Ectodermal cell (in vitro differentiated cells): ENCODE measurements at regions not wholly inside any gene's neighbourhood (a gene's known extent, or its start where the extent isn't known, plus 50 kb on each side); places are given as distances from the start of the nearest gene placed in this dataset.

Source experiments
- H3K27ac ChIP-seq: 2 replicates; pipeline ENCODE4 v1.7.0; 2013; ENCODE audit warnings: mild to moderate bottlenecking, low read depth, low read length; ENCODE audit not compliant: insufficient read depth, poor library complexity, severe bottlenecking
- H3K27me3 ChIP-seq: 2 replicates; pipeline ENCODE4 v1.7.0; 2013; ENCODE audit warnings: mild to moderate bottlenecking, low read length; ENCODE audit not compliant: insufficient read depth, control insufficient read depth, poor library complexity, severe bottlenecking
- H3K36me3 ChIP-seq: one replicate; pipeline ENCODE4 v1.7.0; 2013; ENCODE audit warnings: low read length; ENCODE audit not compliant: control insufficient read depth, insufficient read depth
- H3K4me1 ChIP-seq: one replicate; pipeline ENCODE4 v1.7.0; 2013; ENCODE audit warnings: low read length; ENCODE audit not compliant: control insufficient read depth, insufficient read depth
- H3K4me3 ChIP-seq: 2 replicates; pipeline ENCODE4 v1.7.0; 2013; ENCODE audit warnings: low read depth, low read length, control low read depth; ENCODE audit not compliant: insufficient read depth
- H3K9me3 ChIP-seq: 2 replicates; pipeline ENCODE4 v1.7.0; 2013; ENCODE audit warnings: mild to moderate bottlenecking, low read length, moderate library complexity; ENCODE audit not compliant: control insufficient read depth
- WGBS, 2 experiments: methylation state at CpG; one replicate each; pipeline ENCODE4 v1.1.7; 2013; ENCODE audit warnings: missing lambda C conversion rate in 2 of 2; 5-methylcytosine and 5-hydroxymethylcytosine counted together

GRCh38 chr11:123250892-123251656, 56.0 kb upstream of the CLMP start:
- Histone ChIP-seq H3K4me1 (peaks cover 8% of the 10 kb centered on the region), H3K9me3 (no peaks in the 10 kb centered on the region), H3K4me3 (no peak overlapping the region), H3K36me3 (no peaks in the 10 kb centered on the region), H3K27ac (no peak overlapping the region), H3K27me3 (no peaks in the 10 kb centered on the region)
- WGBS, 2 experiments, result 92 to 96% methylated on average over 11 of the region's 11 CpGs

DNA sequence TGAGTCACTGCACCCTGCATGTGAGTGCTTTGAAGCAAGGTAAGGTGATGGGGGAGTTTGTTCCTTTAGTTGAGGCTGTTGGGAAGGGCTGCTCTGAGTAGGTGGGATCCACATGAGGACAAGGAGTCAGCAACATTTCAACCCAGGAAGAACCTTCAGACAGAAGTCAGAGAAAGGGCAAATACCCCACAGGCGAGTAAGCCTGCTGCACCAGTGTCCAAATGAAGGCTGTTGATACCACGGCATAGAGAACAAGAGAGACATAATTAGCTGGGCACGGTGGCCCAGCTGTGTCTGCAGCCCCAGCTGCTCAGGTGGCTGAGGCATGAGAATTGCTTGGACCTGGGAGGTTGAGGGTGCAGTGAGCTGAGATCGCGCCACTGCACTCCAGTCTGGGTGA, 54.3 kb upstream of the CLMP start:
- Histone ChIP-seq H3K9me3 (no peaks in the 10 kb centered on the region), H3K4me3 (no peak overlapping the region), H3K4me1 (no peaks in the 10 kb centered on the region), H3K36me3 (no peaks in the 10 kb centered on the region), H3K27me3 (no peaks in the 10 kb centered on the region), H3K27ac (no peak overlapping the region)
- 88 to 92% methylated on average over 5 of the region's 5 CpGs for WGBS, 2 experiments

- no peaks in the 10 kb centered on the region for H3K36me3 ChIP-seq
- whole genome bisulfite sequencing, 2 experiments, result 74 to 79% methylated on average over 6 of the region's 6 CpGs
- H3K27ac ChIP-seq, result no peak overlapping the region
- H3K9me3 ChIP-seq, result no peaks in the 10 kb centered on the region
- no peaks in the 10 kb centered on the region for H3K4me1 ChIP-seq
- no peak overlapping the region for H3K4me3 ChIP-seq
- no peaks in the 10 kb centered on the region for H3K27me3 ChIP-seq
Measured at GRCh38 chr11:123247813-123248379, 52.8 kb upstream of the CLMP start.

- Histone ChIP-seq H3K4me3 (no peak overlapping the region), H3K4me1 (no peaks in the 10 kb centered on the region), H3K9me3 (no peaks in the 10 kb centered on the region), H3K27me3 (no peaks in the 10 kb centered on the region), H3K36me3 (no peaks in the 10 kb centered on the region), H3K27ac (no peak overlapping the region)
- WGBS, 2 experiments, result 41 to 56% methylated on average over 2 to 3 of the region's 3 CpGs
Measured at GRCh38 chr11:123247496-123247799, 52.4 kb upstream of the CLMP start.

- H3K4me1 ChIP-seq, result no peaks in the 10 kb centered on the region
- H3K36me3 ChIP-seq, result no peaks in the 10 kb centered on the region
- no peaks in the 10 kb centered on the region for H3K27me3 ChIP-seq
- WGBS, 2 experiments, result 18% methylated on average over 13 of the region's 13 CpGs
- no peak overlapping the region for H3K27ac ChIP-seq
- H3K9me3 ChIP-seq, result no peaks in the 10 kb centered on the region
- H3K4me3 ChIP-seq, result no peak overlapping the region
Measured at GRCh38 chr11:123246749-123247495, 51.9 kb upstream of the CLMP start.

- H3K27me3 ChIP-seq, result no peaks in the 10 kb centered on the region
- H3K4me1 ChIP-seq, result no peaks in the 10 kb centered on the region
- H3K4me3 ChIP-seq, result no peak overlapping the region
- H3K36me3 ChIP-seq, result no peaks in the 10 kb centered on the region
- 91 to 93% methylated on average over 6 of the region's 6 CpGs for WGBS, 2 experiments
- no peaks in the 10 kb centered on the region for H3K9me3 ChIP-seq
- H3K27ac ChIP-seq, result no peak overlapping the region
Measured at GRCh38 chr11:123245567-123245966, 50.5 kb upstream of the CLMP start.
